ENCODE measurements at regions not wholly inside any gene's neighbourhood (a gene's known extent, or its start where the extent isn't known, plus 50 kb on each side); places are given as distances from the start of the nearest gene placed in this dataset.

GRCh38 chr1:38569932-38570656 is 289.5 kb downstream of the RRAGC start:
- no peak for DNase-seq

DNA sequence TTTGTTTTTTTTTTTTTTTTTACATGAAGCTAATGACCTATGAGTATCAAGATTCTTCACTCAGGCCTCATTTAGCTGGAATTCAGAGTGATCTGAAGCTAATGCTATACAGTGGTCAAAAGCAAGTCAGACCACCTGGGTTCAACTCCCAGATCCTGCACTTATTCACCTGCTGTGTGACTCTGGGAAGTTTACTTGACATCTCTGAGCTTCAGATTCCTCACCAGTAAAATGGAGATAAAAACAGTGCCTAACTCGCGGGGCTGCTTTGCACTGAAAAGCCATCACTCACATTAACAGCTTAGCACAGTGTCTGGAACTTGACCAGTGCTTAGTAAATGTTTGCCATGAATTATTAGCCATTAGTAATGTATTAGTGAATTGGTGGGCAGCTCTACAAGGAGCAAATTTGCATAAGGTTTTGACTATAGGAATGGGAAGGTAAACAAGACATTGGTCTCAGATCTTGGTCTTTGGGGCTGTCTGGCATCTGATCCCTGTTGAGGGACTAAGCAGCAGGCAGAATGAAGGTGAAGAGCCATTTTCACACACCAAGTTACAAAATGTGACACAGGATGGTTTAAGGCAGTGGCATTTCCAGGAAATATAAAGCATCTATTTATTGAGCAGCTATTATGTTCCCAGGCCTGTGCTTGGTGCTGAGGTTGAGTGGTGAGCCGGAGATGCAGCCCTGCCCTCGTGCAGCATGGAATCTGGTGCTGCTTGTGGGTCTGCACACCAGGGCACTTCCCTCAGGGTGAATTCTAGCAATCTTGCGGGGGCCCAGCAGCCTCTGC is 291.3 kb downstream of the RRAGC start:
- DNase-seq = no peak

- DNase-seq = no peak
Observed at GRCh38 chr1:38567401-38567800, 292.2 kb downstream of the RRAGC start.

GRCh38 chr1:38565020-38565491 is 294.5 kb downstream of the RRAGC start:
- DNase-seq = no peak

- no peak for DNase-seq
Observed at GRCh38 chr1:38563942-38564735, 295.4 kb downstream of the RRAGC start.

- no peak for DNase-seq
Observed at GRCh38 chr1:38561725-38562124, 297.8 kb downstream of the RRAGC start.

- DNase-seq = no peak
Observed at GRCh38 chr1:38561110-38561509, 298.5 kb downstream of the RRAGC start.

- no peak for DNase-seq
Observed at GRCh38 chr1:38560457-38560856, 299.1 kb downstream of the RRAGC start.

GRCh38 chr1:38559446-38560165 is 300.0 kb downstream of the RRAGC start:
- DNase-seq = peak; percentile 79

- no peak for DNase-seq
Observed at GRCh38 chr1:38558500-38559445, 300.8 kb downstream of the RRAGC start.

DNA sequence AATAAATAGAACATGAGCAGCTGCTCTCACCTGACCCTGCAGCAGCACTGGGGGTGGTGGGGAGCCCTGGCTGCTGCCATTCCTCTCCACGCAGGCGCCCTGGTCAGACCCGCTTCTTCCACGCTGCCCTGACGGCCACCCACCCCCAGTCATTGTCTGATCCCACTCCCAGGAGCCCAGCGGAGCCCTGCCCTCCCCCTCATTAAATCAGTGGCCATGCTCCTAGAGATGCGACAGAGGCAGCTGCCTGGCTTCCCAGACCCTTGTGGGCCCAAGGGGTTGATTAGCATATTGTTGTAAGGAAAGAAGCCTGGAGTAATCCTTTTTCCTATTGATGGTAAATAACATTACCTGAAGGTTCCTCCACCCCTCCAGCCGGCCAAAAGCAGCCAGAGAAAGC is 301.5 kb downstream of the RRAGC start:
- no peak for DNase-seq

DNA sequence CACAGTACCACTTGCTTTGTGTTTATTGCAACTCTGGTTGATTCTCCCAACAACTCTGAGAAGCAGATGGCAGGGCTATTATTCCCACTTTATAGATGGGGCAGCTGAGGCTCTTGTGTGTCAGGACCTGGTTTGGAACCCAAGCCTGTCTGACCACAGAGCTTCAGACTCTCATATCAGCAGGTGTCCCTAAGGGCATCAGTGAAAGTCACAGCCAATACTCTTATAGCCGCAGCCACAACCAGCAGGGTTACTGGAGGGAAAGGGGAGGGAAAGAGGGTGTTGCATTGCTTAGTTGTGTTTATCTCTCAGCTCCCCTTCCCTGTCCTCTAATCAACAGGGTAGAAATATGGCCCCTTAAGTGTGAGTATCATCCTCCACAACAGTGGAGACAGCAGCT is 304.0 kb downstream of the RRAGC start:
- no peak for DNase-seq

GRCh38 chr1:38555130-38555529 is 304.4 kb downstream of the RRAGC start:
- DNase-seq = no peak

- no peak for DNase-seq
Observed at GRCh38 chr1:38551318-38552307, 308.0 kb downstream of the RRAGC start.

DNA sequence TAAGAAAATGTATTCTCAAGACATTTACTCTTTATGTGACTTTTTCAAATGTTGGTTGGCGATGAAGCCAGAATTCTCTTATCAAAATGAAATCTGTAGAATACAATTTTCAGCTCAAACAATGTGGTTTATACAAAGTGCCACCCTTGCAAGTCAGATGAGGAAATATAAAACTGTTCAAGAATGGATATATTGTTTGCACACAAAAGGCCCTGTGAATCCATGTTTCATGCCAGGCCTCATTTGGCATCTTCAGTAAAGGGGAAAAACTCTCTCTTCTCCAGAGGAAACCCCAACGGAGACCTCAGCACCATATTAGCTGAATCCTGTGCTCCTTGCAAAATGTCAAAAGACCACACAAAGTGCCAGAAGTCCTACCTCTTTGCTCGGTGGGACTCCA is 310.4 kb downstream of the RRAGC start:
- no peak for DNase-seq

GRCh38 chr1:38547321-38547720 is 312.3 kb downstream of the RRAGC start:
- no peak for DNase-seq

DNA sequence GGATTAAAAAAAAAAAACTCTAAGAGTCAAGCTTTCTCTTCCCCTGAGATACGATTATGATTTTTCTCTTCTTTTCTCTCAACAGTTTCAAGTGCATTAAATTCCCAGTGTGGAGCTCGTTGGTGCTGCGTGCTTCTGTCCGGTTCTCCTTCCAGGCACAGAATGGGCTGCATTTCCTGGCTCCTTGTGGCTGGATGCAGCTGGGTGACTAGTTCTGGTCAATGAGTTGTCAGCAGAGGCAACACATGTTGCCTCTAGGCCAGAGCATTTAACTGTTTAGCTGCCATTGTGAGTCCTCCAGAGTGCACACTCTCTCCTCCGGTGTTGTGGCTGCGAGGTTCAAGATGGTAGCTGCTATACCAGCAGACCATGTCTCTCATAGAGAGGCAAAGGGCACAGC is 312.9 kb downstream of the RRAGC start:
- no peak for DNase-seq

GRCh38 chr1:38541223-38541622 is 318.3 kb downstream of the RRAGC start:
- no peak for DNase-seq

- DNase-seq = no peak
Observed at GRCh38 chr1:38539931-38540330, 319.6 kb downstream of the RRAGC start.

GRCh38 chr1:38538834-38539233 is 320.7 kb downstream of the RRAGC start:
- no peak for DNase-seq

All from stimulated activated CD4-positive, alpha-beta T cell treated with anti-CD3 and anti-CD28 coated beads, Interleukin-4, amount 100 ng/mL, for 24 hours (primary cell).